ENCODE measurements at regions not wholly inside any gene's neighbourhood (a gene's known extent, or its start where the extent isn't known, plus 50 kb on each side); places are given as distances from the start of the nearest gene placed in this dataset.
"Not testable (repeated sequence)": the region's sequence is repeated elsewhere in the genome, so short reads cannot be mapped to it uniquely, and the experiment has no call there.

DNA sequence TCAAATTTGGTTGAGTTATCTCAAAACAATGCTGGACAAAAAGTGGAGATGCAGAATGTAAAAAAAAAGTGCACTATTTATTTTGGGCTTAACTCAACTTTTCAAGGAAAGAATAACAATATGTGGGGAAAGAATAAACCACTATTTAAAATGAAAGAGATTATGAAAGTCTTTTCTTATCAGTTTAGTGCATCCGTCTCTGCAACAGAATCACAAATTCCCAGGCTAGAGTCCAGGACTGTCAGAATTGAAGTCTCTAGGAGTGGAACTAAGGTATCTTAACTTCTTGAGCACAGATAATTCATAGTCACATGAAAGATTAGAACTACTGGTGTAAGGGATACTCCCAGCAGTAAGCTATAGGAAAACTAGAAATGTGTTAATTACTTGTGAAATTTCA is 1200.3 kb upstream of the LRRN3 start:
- TF ChIP-seq, protein P1, sequence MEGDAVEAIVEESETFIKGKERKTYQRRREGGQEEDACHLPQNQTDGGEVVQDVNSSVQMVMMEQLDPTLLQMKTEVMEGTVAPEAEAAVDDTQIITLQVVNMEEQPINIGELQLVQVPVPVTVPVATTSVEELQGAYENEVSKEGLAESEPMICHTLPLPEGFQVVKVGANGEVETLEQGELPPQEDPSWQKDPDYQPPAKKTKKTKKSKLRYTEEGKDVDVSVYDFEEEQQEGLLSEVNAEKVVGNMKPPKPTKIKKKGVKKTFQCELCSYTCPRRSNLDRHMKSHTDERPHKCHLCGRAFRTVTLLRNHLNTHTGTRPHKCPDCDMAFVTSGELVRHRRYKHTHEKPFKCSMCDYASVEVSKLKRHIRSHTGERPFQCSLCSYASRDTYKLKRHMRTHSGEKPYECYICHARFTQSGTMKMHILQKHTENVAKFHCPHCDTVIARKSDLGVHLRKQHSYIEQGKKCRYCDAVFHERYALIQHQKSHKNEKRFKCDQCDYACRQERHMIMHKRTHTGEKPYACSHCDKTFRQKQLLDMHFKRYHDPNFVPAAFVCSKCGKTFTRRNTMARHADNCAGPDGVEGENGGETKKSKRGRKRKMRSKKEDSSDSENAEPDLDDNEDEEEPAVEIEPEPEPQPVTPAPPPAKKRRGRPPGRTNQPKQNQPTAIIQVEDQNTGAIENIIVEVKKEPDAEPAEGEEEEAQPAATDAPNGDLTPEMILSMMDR (IDR thresholded peaks at IDR 0.05; ENCODE audit: control insufficient read depth, insufficient read depth, low read depth, low read length, missing control alignments): no peak
- no peak overlapping the region for H3K4me3 ChIP-seq (ENCODE audit: control insufficient read depth, low read depth, low read length)
- DNase-seq (ENCODE audit: low read depth): no peak

GRCh38 chr7:109893231-109893630 is 1197.7 kb upstream of the LRRN3 start:
- no peak for DNase-seq (ENCODE audit: low read depth)
- TF ChIP-seq, protein P1 (IDR thresholded peaks at IDR 0.05; ENCODE audit: control insufficient read depth, insufficient read depth, low read depth, low read length, missing control alignments): no peak
- H3K4me3 ChIP-seq (ENCODE audit: control insufficient read depth, low read depth, low read length): no peak overlapping the region

DNA sequence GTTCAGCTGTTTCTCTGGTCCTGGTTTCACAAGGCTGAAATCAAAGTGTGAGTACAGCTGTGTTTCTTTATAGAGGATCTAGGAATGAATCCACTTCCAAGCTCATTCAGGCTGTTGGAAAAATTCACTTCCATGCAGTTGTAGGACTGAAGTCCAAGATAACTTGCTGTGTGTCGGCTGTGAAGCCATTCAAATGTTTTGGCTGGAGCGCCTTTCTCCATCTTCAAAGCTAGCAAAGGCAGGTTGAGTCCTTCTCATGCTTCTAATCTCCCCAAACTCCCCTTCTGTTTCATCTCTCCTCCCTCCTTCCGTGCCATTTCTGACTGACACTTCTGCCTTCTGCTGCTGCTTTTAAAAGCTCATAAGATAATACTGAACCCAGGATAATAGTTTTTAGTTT is 1195.4 kb upstream of the LRRN3 start:
- no peak overlapping the region for H3K4me3 ChIP-seq (ENCODE audit: control insufficient read depth, low read depth, low read length)
- TF ChIP-seq, protein P1 (IDR thresholded peaks at IDR 0.05; ENCODE audit: control insufficient read depth, insufficient read depth, low read depth, low read length, missing control alignments): no peak
- DNase-seq (ENCODE audit: low read depth): no peak

DNA sequence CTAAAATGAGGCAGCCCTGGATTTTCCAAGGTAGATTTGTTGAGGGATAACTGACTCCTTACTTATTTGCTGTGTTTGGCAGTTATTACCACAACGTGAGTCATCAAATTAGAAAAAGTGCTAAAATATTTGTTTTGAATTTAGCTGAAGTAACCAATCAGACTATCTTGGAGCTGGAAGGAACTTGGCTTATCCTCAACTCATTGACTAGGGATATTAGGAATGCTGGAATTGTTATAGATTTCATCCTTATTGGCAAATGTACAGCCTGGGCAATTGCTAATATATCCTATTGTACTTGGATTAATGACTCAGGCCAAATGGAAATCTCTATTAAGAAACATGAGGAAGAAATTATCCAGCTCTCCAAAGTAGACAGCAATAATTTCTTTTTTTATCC is 1189.0 kb upstream of the LRRN3 start:
- H3K4me3 ChIP-seq (ENCODE audit: control insufficient read depth, low read depth, low read length): no peak overlapping the region
- TF ChIP-seq, protein P1 (IDR thresholded peaks at IDR 0.05; ENCODE audit: control insufficient read depth, insufficient read depth, low read depth, low read length, missing control alignments): no peak
- no peak for DNase-seq (ENCODE audit: low read depth)

DNA sequence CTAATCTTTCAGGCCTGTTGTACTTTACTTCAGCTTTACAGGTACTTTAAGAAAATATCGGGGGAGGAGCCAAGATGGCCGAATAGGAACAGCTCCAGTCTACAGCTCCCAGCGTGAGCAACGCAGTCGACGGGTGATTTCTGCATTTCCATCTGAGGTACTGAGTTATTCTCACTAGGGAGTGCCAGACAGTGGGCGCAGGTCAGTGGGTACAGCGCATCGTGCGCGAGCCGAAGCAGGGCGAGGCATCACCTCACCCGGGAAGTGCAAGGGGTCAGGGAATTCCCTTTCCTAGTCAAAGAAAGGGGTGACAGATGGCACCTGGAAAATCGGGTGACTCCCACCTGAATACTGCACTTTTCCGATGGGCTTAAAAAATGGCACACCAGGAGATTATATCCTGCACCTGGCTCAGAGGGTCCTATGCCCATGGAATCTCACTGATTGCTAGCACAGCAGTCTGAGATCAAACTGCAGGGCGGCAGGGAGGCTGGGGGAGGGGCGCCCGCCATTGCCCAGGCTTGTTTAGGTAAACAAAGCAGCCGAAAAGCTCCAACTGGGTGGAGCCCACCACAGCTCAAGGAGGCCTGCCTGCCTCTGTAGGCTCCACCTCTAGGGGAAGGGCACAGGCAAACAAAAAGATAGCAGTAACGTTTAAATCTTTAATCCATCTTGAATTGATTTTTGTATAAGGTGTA is 1185.4 kb upstream of the LRRN3 start:
- DNase-seq (ENCODE audit: low read depth); H3K4me3 ChIP-seq (ENCODE audit: control insufficient read depth, low read depth, low read length): not testable (repeated sequence)

- DNase-seq (ENCODE audit: low read depth): no peak
- no peak overlapping the region for H3K4me3 ChIP-seq (ENCODE audit: control insufficient read depth, low read depth, low read length)
- TF ChIP-seq, protein P1 (IDR thresholded peaks at IDR 0.05; ENCODE audit: control insufficient read depth, insufficient read depth, low read depth, low read length, missing control alignments): no peak
Measured at GRCh38 chr7:109915670-109916069, 1175.3 kb upstream of the LRRN3 start.

DNA sequence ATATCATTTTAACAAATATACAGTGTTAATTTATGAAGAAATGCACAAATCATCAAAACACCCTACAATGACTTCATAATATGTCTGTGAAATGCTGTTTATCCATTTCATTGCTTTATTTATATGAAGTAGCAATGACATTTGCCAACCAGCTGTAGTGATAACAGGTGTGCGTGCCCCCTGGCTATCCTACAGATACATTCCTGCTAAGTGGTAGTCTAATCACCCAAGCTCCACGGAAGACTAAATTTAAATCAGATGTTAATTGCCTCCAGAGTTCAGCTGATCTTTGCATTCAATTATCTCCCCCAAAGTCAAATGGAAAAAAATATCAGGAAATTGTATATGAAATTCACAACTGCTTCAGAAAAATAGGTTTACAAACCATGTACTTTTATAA is 1164.2 kb upstream of the LRRN3 start:
- no peak overlapping the region for H3K4me3 ChIP-seq (ENCODE audit: control insufficient read depth, low read depth, low read length)
- TF ChIP-seq, protein P1 (IDR thresholded peaks at IDR 0.05; ENCODE audit: control insufficient read depth, insufficient read depth, low read depth, low read length, missing control alignments): no peak
- DNase-seq (ENCODE audit: low read depth): no peak

Measured in AG09309 (cell line).